ENCODE measurements at regions not wholly inside any gene's neighbourhood (a gene's known extent, or its start where the extent isn't known, plus 50 kb on each side); places are given as distances from the start of the nearest gene placed in this dataset.

- ChIA-PET POLR2A (no interaction called here), CTCF (no interaction called here)
- Histone ChIP-seq H3K4me3 (ENCODE audit: low read depth, low read length) (no peak overlapping the region), H3K36me3 (ENCODE audit: control insufficient read depth, insufficient read depth, low read length) (no peaks in the 10 kb centered on the region), H3K27me3 (ENCODE audit: control insufficient read depth, insufficient read depth, low read length) (no peaks in the 10 kb centered on the region)
- TF ChIP-seq CTCF (IDR thresholded peaks at IDR 0.05; ENCODE audit: insufficient read depth, low read depth, low read length): no peak
- DNase-seq (ENCODE audit: low read depth): no peak
Measured at GRCh38 chr2:144012304-144012703, 507.6 kb downstream of the ZEB2 start.

- H3K4me3 ChIP-seq (ENCODE audit: low read depth, low read length): no peak overlapping the region
Measured at GRCh38 chr2:144011553-144011952, 508.4 kb downstream of the ZEB2 start.

GRCh38 chr2:144011098-144011497 lies 508.8 kb downstream of the ZEB2 start:
- POLR2A ChIA-PET: no interaction called here
- CTCF ChIA-PET: interaction anchor here (1.3 kb wide), 1 partner anchor 25 kb away, joined by 3 read pairs; no protein-coding TSS in a partner anchor

More at GRCh38 chr2:144011553-144011952, 508.4 kb downstream of the ZEB2 start:
- ChIA-PET POLR2A (no interaction called here), CTCF (no interaction called here)
- DNase-seq (ENCODE audit: low read depth): no peak
- no peaks in the 10 kb centered on the region for H3K36me3 ChIP-seq (ENCODE audit: control insufficient read depth, insufficient read depth, low read length)
- no peaks in the 10 kb centered on the region for H3K27me3 ChIP-seq (ENCODE audit: control insufficient read depth, insufficient read depth, low read length)
- TF ChIP-seq CTCF (IDR thresholded peaks at IDR 0.05; ENCODE audit: insufficient read depth, low read depth, low read length): no peak

GRCh38 chr2:144010096-144010836 lies 509.7 kb downstream of the ZEB2 start:
- no peak for DNase-seq (ENCODE audit: low read depth)
- no peak for TF ChIP-seq CTCF (IDR thresholded peaks at IDR 0.05; ENCODE audit: insufficient read depth, low read depth, low read length)
- H3K36me3 ChIP-seq (ENCODE audit: control insufficient read depth, insufficient read depth, low read length): no peaks in the 10 kb centered on the region
- ChIA-PET POLR2A (interaction anchor here (0.6 kb wide), 1 partner anchor 122 kb away, joined by 5 read pairs; no protein-coding TSS in a partner anchor), CTCF (interaction anchor here (1.3 kb wide), 1 partner anchor 24 kb away, joined by 3 read pairs; no protein-coding TSS in a partner anchor)
- no peak overlapping the region for H3K4me3 ChIP-seq (ENCODE audit: low read depth, low read length)
- no peaks in the 10 kb centered on the region for H3K27me3 ChIP-seq (ENCODE audit: control insufficient read depth, insufficient read depth, low read length)

More at GRCh38 chr2:144011098-144011497, 508.8 kb downstream of the ZEB2 start:
- TF ChIP-seq CTCF (IDR thresholded peaks at IDR 0.05; ENCODE audit: insufficient read depth, low read depth, low read length): no peak
- H3K27me3 ChIP-seq (ENCODE audit: control insufficient read depth, insufficient read depth, low read length): no peaks in the 10 kb centered on the region
- no peak for DNase-seq (ENCODE audit: low read depth)
- no peak overlapping the region for H3K4me3 ChIP-seq (ENCODE audit: low read depth, low read length)
- H3K36me3 ChIP-seq (ENCODE audit: control insufficient read depth, insufficient read depth, low read length): no peaks in the 10 kb centered on the region

GRCh38 chr2:144006139-144006538 lies 513.8 kb downstream of the ZEB2 start:
- TF ChIP-seq CTCF (IDR thresholded peaks at IDR 0.05; ENCODE audit: insufficient read depth, low read depth, low read length): no peak
- DNase-seq (ENCODE audit: low read depth): no peak
- no peak overlapping the region for H3K4me3 ChIP-seq (ENCODE audit: low read depth, low read length)
- ChIA-PET CTCF (no interaction called here), POLR2A (no interaction called here)
- H3K36me3 ChIP-seq (ENCODE audit: control insufficient read depth, insufficient read depth, low read length): no peaks in the 10 kb centered on the region
- H3K27me3 ChIP-seq (ENCODE audit: control insufficient read depth, insufficient read depth, low read length): no peaks in the 10 kb centered on the region
